ENCODE measurements at regions not wholly inside any gene's neighbourhood (a gene's known extent, or its start where the extent isn't known, plus 50 kb on each side); places are given as distances from the start of the nearest gene placed in this dataset.
"Not testable (repeated sequence)": the region's sequence is repeated elsewhere in the genome, so short reads cannot be mapped to it uniquely, and the experiment has no call there.

DNA sequence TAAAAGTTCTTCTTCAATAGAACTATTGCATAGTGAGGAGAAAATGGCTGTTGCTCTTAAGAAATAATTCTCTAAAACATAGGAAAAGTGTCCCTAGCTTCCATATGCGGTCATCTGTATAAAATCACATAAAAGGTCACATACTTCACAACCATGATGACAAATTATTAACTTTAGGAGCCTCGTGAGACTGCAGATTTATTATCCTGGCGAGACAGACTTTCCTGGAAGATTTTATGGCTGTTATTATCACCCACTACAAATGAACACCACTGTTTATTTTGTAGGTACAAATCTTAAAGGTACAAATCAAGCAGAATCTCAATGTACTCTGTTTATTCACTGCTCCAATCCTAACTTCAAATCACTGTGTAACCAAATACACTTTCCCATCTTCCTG is 55.0 kb upstream of the AGAP4 start:
- H3K4me1 ChIP-seq; H3K36me3 ChIP-seq; H3K4me3 ChIP-seq; DNase-seq; intact Hi-C loops (cut with DNase I; ENCODE audit: low total_unique reads); H3K27ac ChIP-seq; H3K9me3 ChIP-seq; H3K27me3 ChIP-seq: not testable (repeated sequence)
- no CpG with 5 or more reads among the region's 3 CpGs for WGBS, 5 donors

DNA sequence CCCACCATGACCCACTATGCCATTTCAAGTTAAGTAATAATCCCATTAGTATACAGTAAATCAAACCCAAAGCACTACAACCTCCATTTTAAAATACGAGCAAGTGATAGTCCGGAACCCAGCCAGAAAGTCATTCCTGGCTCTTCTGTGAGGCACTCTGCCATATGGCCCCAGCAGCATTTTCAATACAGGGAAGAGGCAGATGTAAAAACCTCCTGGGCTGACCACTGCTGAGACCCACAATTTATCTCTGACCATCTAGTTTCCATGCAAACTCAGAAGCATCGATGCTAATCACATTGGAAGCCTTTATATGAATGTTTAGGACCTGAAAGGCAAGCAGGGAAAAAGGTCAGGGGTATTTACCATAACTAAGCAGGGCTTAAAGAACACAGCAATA is 56.3 kb upstream of the AGAP4 start:
- intact Hi-C loops (cut with DNase I; ENCODE audit: low total_unique reads); H3K4me1 ChIP-seq; DNase-seq; H3K9me3 ChIP-seq; H3K27ac ChIP-seq; H3K27me3 ChIP-seq; H3K36me3 ChIP-seq; H3K4me3 ChIP-seq: not testable (repeated sequence)
- WGBS, 5 donors, result no CpG with 5 or more reads among the region's 3 CpGs

DNA sequence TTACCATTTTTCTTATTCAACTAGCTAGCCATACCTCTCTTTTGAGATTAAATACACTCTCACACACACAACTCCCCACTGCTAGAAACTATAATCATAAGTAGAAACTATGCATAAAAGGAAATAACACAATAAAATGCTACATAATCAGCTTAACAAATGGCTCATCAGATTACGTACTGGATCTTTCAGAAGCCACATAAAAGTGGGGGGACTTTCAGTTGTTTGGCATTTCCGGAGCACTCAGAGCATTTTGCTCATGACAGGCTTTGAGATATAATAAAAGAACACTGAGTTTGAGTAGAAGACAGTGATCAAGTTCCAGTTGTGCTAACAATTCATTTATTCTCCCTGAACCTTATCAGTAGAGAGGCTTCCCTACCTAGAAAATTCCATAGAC is 56.8 kb upstream of the AGAP4 start:
- H3K4me3 ChIP-seq; H3K27me3 ChIP-seq; DNase-seq; H3K36me3 ChIP-seq; H3K27ac ChIP-seq; H3K4me1 ChIP-seq; H3K9me3 ChIP-seq; intact Hi-C loops (cut with DNase I; ENCODE audit: low total_unique reads): not testable (repeated sequence)
- WGBS, 5 donors, result 89 to 100% (median 95%) methylated on average over 1 to 2 of the region's 2 CpGs

DNA sequence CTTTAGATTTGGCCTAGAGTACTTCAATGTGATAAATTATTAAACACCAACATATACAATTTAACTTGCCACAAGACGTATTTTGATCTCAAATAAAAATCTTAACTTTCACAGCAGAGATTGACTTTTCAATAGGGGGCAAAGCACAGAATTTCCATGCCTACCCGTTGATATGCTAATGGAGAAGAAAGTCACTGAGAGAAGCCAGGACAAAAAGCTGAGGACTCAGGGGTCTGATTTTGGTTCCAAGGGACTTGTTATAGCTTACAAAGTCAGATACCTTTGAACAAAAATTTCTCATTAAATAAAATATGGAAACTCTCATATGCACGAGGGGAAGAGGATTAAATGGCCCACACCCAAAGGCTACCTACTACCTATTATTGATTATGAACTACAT is 59.1 kb upstream of the TIMM23 start:
- H3K4me1 ChIP-seq; H3K36me3 ChIP-seq; H3K27ac ChIP-seq; H3K9me3 ChIP-seq; H3K4me3 ChIP-seq; intact Hi-C loops (cut with DNase I; ENCODE audit: low total_unique reads); DNase-seq; H3K27me3 ChIP-seq: not testable (repeated sequence)
- 77 to 93% (median 88%) methylated on average over 2 to 3 of the region's 3 CpGs for WGBS, 5 donors

DNA sequence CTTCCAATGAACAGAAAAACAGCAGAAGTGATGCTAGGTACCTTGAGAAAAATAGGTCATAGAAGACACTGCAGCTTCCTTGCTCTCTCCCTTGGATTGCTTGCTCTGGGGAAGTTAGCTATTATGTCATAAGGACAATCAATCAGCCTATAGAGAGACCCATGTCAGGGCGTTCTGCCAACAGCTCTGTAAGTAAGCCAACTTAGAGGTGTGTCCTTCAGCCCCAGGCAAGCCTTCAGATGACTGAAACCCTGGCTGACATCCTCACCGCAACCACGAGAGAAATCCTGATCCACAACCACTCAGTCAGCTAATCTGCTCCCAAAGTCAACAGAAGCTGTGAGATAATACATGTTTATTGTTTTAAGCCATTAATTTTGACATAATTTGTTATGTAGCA is 57.5 kb upstream of the TIMM23 start:
- H3K4me3 ChIP-seq; H3K27me3 ChIP-seq; H3K9me3 ChIP-seq; H3K36me3 ChIP-seq; H3K4me1 ChIP-seq; intact Hi-C loops (cut with DNase I; ENCODE audit: low total_unique reads); H3K27ac ChIP-seq: not testable (repeated sequence)
- 85 to 100% (median 89%) methylated on average over 1 of the region's 3 CpGs; no CpG with 5 or more reads in 2 of the 5 donors for WGBS, 5 donors
- DNase-seq, result peak in 1 of 2 donors; percentile 28

DNA sequence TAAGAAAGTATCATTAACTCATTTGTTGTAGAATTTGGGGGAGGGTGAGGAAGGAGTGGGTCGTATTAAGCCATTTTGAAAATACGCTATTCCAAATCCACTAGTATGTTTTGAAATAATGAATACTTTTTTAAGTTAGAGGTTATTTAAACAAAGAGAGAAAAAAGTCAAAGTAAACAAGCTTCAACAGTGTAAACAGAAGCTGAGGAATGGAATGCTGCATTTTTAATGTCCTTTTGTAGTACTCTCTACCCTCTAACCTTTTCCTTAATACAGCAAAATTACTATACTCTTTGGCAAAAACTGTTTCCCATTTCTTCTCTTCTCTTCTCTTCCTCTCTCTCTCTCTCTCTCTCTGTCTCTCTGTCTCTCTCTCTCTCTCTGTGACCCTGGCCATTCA is 56.7 kb upstream of the TIMM23 start:
- H3K4me1 ChIP-seq; H3K27me3 ChIP-seq; H3K9me3 ChIP-seq; H3K27ac ChIP-seq; intact Hi-C loops (cut with DNase I; ENCODE audit: low total_unique reads); H3K4me3 ChIP-seq; DNase-seq; H3K36me3 ChIP-seq: not testable (repeated sequence)
- no CpG with 5 or more reads among the region's 2 CpGs for WGBS, 5 donors

DNA sequence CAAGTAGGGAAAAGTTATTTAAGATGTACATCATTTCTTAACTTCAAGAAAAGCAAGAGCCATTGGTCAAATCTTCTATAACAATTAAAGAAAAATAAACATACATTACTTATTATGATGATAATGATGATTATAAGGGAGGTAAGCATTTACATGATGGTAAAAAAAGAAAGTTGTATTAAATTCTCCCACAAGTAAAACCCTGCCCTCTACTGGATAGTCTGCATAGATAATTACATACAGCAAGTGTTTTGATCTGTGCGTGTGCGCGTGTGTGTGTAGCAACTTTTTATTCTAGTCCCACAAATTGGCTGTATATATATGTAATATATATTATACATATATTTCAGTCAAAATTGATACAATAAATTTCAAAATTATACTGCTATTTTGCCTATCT is 51.4 kb upstream of the TIMM23 start:
- intact Hi-C loops (cut with DNase I; ENCODE audit: low total_unique reads), result not testable (repeated sequence)

More for the DNA sequence above, 51.4 kb upstream of the TIMM23 start:
- not testable (repeated sequence) for H3K9me3 ChIP-seq, H3K27ac ChIP-seq, DNase-seq, H3K4me1 ChIP-seq, H3K4me3 ChIP-seq, H3K36me3 ChIP-seq, H3K27me3 ChIP-seq
- WGBS, 5 donors, result 98 to 100% (median 98%) methylated on average over 3 of the region's 3 CpGs
